Neural cell (in vitro differentiated cells): ENCODE measurements at regions not wholly inside any gene's neighbourhood (a gene's known extent, or its start where the extent isn't known, plus 50 kb on each side); places are given as distances from the start of the nearest gene placed in this dataset.

Source experiments
- H2AFZ ChIP-seq: fragments of 200-600, 300-800 bp; sonication (generic), shearing (Covaris generic); 2 replicates; pipeline ENCODE4 v1.6.0; 2014; ENCODE audit warnings: low read depth, mild to moderate bottlenecking, antibody characterized with exemption, low read length, moderate library complexity
- H3F3A ChIP-seq: fragments of 200-600 bp; shearing (Covaris generic); 2 replicates; pipeline ENCODE4 v1.6.1; 2016; ENCODE audit warnings: mild to moderate bottlenecking, moderate library complexity, mixed read lengths, antibody characterized with exemption, low read length; ENCODE audit not compliant: insufficient read depth, poor library complexity, severe bottlenecking
- H3K27ac ChIP-seq: fragments of 200-600, 300-800 bp; sonication (generic), shearing (Covaris generic); 2 replicates; pipeline ENCODE4 v1.5.1; 2014; ENCODE audit warnings: mild to moderate bottlenecking, low read length, moderate library complexity
- H3K27me3 ChIP-seq: fragments of 300-800, 200-600 bp; sonication (generic), shearing (Covaris generic); 2 replicates; pipeline ENCODE4 v1.6.0; 2014; ENCODE audit warnings: mild to moderate bottlenecking, low read depth, low read length, moderate library complexity; ENCODE audit not compliant: insufficient read depth
- H3K36me3 ChIP-seq: fragments of 300-800, 200-600 bp; sonication (generic), shearing (Covaris generic); 2 replicates; pipeline ENCODE4 v1.5.1; 2014; ENCODE audit warnings: mild to moderate bottlenecking, antibody characterized with exemption, low read length, moderate library complexity; ENCODE audit not compliant: insufficient read depth
- H3K4me2 ChIP-seq: fragments of 300-800, 200-600 bp; sonication (generic), shearing (Covaris generic); 2 replicates; pipeline ENCODE4 v1.6.0; 2014; ENCODE audit warnings: mild to moderate bottlenecking, low read length
- H3K4me3 ChIP-seq: fragments of 300-800, 200-600 bp; sonication (generic), shearing (Covaris generic); 2 replicates; pipeline ENCODE4 v1.5.1; 2014; ENCODE audit warnings: mild to moderate bottlenecking, low read length, moderate library complexity
- H3K79me2 ChIP-seq: fragments of 200-600 bp; shearing (Covaris generic); replicated peaks from 2 replicates; pipeline ENCODE4 v1.6.0; 2014; ENCODE audit warnings: mild to moderate bottlenecking, low read length, moderate library complexity; ENCODE audit not compliant: insufficient read depth
- H3K9ac ChIP-seq: fragments of 300-800, 200-600 bp; sonication (generic), shearing (Covaris generic); 2 replicates; pipeline ENCODE4 v1.6.1; 2016; ENCODE audit warnings: mild to moderate bottlenecking, low read length, mixed read lengths
- H3K9me2 ChIP-seq: fragments of 200-600 bp; shearing (Covaris generic); 2 replicates; pipeline ENCODE4 v1.6.1; 2016; ENCODE audit warnings: mild to moderate bottlenecking, low read length, mixed read lengths; ENCODE audit not compliant: insufficient read depth
- H3K9me3 ChIP-seq: fragments of 200-600, 300-800 bp; sonication (generic), shearing (Covaris generic); 2 replicates; pipeline ENCODE4 v1.6.1; 2016; ENCODE audit warnings: mild to moderate bottlenecking, mixed run types, low read length, moderate library complexity, mixed read lengths
- H4K20me1 ChIP-seq: fragments of 200-600 bp; shearing (Covaris generic); 2 replicates; pipeline ENCODE4 v1.6.1; 2016; ENCODE audit warnings: mild to moderate bottlenecking, mixed run types; ENCODE audit not compliant: insufficient read depth
- EP300 ChIP-seq: fragments of 450-650 bp; conservative IDR thresholded peaks from 2 replicates; pipeline ENCODE4 v1.6.1; 2014; ENCODE audit warnings: antibody characterized with exemption, mild to moderate bottlenecking, moderate library complexity; ENCODE audit not compliant: poor library complexity, severe bottlenecking
- EZH2 ChIP-seq: fragments of 200-600, 300-800 bp; shearing (Covaris generic), sonication (generic); IDR thresholded peaks from 2 replicates; pipeline ENCODE4 v1.6.1; 2014; ENCODE audit warnings: antibody characterized with exemption, low read length, borderline replicate concordance, mild to moderate bottlenecking; ENCODE audit not compliant: insufficient read depth, poor library complexity, severe bottlenecking
- MXI1 ChIP-seq: fragments of 450-650 bp; conservative IDR thresholded peaks from 2 replicates; pipeline ENCODE4 v1.6.1; 2014; ENCODE audit warnings: antibody characterized with exemption, mild to moderate bottlenecking; ENCODE audit not compliant: poor library complexity, severe bottlenecking
- POLR2AphosphoS5 ChIP-seq: IDR thresholded peaks from 2 replicates; pipeline ENCODE4 v1.6.1; 2012
- RAD21 ChIP-seq: fragments of 450-650 bp; conservative IDR thresholded peaks from 2 replicates; pipeline ENCODE4 v1.6.1; 2014; ENCODE audit warnings: antibody characterized with exemption, mild to moderate bottlenecking, moderate library complexity
- SMC3 ChIP-seq: fragments of 450-650 bp; conservative IDR thresholded peaks from 2 replicates; pipeline ENCODE4 v1.6.1; 2014; ENCODE audit warnings: antibody characterized with exemption, mild to moderate bottlenecking, moderate library complexity; ENCODE audit not compliant: poor library complexity
- TAF1 ChIP-seq: IDR thresholded peaks from 2 replicates; pipeline ENCODE4 v1.6.1; 2012; ENCODE audit warnings: low read depth
- TF ChIP-seq, protein P1 (sequence below): IDR thresholded peaks from 2 replicates; pipeline ENCODE4 v1.6.1; 2012; ENCODE audit warnings: borderline replicate concordance
- TF ChIP-seq, protein P2 (sequence below): fragments of 450-650 bp; IDR thresholded peaks from 2 replicates; pipeline ENCODE4 v1.5.1; 2014; ENCODE audit warnings: antibody characterized with exemption, mild to moderate bottlenecking, moderate library complexity; ENCODE audit not compliant: poor library complexity, severe bottlenecking

DNA sequence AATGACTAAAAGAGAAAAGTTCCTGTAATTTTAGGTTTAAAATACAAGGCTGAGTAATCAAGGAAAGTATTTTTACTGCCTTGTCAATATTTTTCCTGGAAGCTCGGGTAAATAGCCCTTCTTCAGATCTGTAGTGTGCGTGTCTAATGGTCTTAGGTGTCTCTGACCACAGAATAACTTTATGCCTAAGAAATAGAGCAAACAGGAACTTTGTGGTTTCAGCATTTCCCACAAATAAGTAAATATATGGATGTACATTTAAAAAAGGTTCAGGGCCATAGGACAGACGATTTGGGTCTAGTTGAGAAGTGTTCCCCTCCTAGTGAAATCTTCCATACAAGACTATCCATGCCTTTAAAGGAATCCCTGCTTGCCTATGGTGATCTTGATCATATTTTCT is 107.0 kb downstream of the ZC3H11B start:
- H3F3A ChIP-seq, result no peaks in the 10 kb centered on the region
- TF ChIP-seq EP300, result no peak
- TF ChIP-seq RAD21, result no peak
- no peak for TF ChIP-seq MXI1
- TF ChIP-seq, protein P1, sequence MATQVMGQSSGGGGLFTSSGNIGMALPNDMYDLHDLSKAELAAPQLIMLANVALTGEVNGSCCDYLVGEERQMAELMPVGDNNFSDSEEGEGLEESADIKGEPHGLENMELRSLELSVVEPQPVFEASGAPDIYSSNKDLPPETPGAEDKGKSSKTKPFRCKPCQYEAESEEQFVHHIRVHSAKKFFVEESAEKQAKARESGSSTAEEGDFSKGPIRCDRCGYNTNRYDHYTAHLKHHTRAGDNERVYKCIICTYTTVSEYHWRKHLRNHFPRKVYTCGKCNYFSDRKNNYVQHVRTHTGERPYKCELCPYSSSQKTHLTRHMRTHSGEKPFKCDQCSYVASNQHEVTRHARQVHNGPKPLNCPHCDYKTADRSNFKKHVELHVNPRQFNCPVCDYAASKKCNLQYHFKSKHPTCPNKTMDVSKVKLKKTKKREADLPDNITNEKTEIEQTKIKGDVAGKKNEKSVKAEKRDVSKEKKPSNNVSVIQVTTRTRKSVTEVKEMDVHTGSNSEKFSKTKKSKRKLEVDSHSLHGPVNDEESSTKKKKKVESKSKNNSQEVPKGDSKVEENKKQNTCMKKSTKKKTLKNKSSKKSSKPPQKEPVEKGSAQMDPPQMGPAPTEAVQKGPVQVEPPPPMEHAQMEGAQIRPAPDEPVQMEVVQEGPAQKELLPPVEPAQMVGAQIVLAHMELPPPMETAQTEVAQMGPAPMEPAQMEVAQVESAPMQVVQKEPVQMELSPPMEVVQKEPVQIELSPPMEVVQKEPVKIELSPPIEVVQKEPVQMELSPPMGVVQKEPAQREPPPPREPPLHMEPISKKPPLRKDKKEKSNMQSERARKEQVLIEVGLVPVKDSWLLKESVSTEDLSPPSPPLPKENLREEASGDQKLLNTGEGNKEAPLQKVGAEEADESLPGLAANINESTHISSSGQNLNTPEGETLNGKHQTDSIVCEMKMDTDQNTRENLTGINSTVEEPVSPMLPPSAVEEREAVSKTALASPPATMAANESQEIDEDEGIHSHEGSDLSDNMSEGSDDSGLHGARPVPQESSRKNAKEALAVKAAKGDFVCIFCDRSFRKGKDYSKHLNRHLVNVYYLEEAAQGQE, result no peak
- TF ChIP-seq POLR2AphosphoS5, result no peak
- no peak overlapping the region for H3K4me2 ChIP-seq
- no peaks in the 10 kb centered on the region for H3K9me2 ChIP-seq
- H2AFZ ChIP-seq, result no peak overlapping the region
- H3K9ac ChIP-seq, result no peak overlapping the region
- H3K27ac ChIP-seq, result no peak overlapping the region
- no peaks in the 10 kb centered on the region for H3K27me3 ChIP-seq
- no peaks in the 10 kb centered on the region for H4K20me1 ChIP-seq
- no peaks in the 10 kb centered on the region for H3K9me3 ChIP-seq
- H3K79me2 ChIP-seq, result no peaks in the 10 kb centered on the region
- H3K36me3 ChIP-seq, result no peaks in the 10 kb centered on the region
- no peak overlapping the region for H3K4me3 ChIP-seq

DNA sequence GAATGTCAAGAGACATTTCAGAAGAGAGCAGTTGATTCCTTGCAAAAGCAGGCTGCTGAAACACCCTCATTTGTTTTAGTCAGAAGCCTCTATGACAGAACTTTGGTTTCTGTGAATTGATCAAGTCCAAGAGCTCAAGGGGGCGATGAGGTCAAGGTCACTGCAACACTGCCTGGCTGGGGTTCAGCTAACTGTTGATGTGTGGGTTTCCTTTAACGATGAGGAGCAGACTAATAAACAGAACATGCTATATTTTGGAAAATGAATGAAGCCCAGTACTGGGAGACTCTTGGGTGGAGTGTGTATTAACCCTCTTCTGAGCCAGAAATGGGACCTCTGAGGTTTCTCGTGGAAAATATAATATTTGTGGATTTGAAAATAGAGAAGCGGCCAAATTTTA is 109.3 kb downstream of the ZC3H11B start:
- no peak overlapping the region for H3K9ac ChIP-seq
- no peaks in the 10 kb centered on the region for H3K9me2 ChIP-seq
- no peak overlapping the region for H3K4me3 ChIP-seq
- no peak overlapping the region for H3K4me2 ChIP-seq
- no peaks in the 10 kb centered on the region for H3K27me3 ChIP-seq
- H3K79me2 ChIP-seq, result no peaks in the 10 kb centered on the region
- no peak overlapping the region for H3K27ac ChIP-seq
- no peaks in the 10 kb centered on the region for H3F3A ChIP-seq
- H3K36me3 ChIP-seq, result no peaks in the 10 kb centered on the region
- TF ChIP-seq RAD21 (no peak), SMC3 (no peak), MXI1 (no peak), POLR2AphosphoS5 (no peak), EP300 (no peak), EZH2 (no peak)
- TF ChIP-seq, protein P2, sequence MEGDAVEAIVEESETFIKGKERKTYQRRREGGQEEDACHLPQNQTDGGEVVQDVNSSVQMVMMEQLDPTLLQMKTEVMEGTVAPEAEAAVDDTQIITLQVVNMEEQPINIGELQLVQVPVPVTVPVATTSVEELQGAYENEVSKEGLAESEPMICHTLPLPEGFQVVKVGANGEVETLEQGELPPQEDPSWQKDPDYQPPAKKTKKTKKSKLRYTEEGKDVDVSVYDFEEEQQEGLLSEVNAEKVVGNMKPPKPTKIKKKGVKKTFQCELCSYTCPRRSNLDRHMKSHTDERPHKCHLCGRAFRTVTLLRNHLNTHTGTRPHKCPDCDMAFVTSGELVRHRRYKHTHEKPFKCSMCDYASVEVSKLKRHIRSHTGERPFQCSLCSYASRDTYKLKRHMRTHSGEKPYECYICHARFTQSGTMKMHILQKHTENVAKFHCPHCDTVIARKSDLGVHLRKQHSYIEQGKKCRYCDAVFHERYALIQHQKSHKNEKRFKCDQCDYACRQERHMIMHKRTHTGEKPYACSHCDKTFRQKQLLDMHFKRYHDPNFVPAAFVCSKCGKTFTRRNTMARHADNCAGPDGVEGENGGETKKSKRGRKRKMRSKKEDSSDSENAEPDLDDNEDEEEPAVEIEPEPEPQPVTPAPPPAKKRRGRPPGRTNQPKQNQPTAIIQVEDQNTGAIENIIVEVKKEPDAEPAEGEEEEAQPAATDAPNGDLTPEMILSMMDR, result no peak
- H3K9me3 ChIP-seq, result no peaks in the 10 kb centered on the region
- no peak overlapping the region for H2AFZ ChIP-seq
- H4K20me1 ChIP-seq, result no peaks in the 10 kb centered on the region

DNA sequence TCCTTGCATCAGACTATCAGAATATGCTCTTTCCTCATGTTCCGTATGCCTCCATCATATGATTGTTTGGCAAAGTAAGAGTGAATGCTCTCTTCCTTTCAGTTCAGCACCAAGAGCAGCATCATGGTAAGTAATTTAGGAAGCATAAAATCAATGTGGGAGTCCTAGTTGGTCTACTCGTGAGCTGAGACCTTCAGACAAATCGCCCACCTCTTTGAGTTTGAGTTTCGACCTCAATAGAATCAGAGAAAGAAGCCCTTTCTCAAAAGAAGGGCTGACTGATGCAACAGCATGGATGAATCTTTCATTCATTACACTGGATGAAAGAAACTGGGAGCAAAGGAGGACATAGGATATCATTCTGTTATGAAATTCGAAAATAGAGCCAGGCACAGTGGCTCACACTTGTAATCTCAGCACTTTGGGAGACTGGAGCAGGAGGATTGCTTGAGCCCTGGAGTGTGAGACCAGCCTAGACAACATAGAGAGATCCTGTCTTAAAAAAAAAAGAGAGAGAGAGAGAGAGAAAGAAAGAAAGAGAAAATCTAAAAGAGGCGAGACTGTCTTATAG is 112.5 kb downstream of the ZC3H11B start:
- Histone ChIP-seq H3K36me3 (no peaks in the 10 kb centered on the region), H3K27me3 (no peaks in the 10 kb centered on the region), H2AFZ (no peak overlapping the region), H3K9me3 (no peaks in the 10 kb centered on the region), H3F3A (no peaks in the 10 kb centered on the region), H3K4me3 (no peak overlapping the region), H4K20me1 (no peaks in the 10 kb centered on the region), H3K9me2 (no peaks in the 10 kb centered on the region), H3K27ac (no peak overlapping the region), H3K4me2 (no peak overlapping the region), H3K9ac (no peak overlapping the region), H3K79me2 (no peaks in the 10 kb centered on the region)
- TF ChIP-seq POLR2AphosphoS5, result no peak
- TF ChIP-seq TAF1, result no peak
- no peak for TF ChIP-seq MXI1
- no peak for TF ChIP-seq RAD21
- TF ChIP-seq, protein P1, result no peak
- TF ChIP-seq EP300, result no peak
- TF ChIP-seq, protein P2, result no peak
